Upper lobe of left lung (tissue), 6 donors: ENCODE measurements at regions not wholly inside any gene's neighbourhood (a gene's known extent, or its start where the extent isn't known, plus 50 kb on each side); places are given as distances from the start of the nearest gene placed in this dataset.

ENCODE experiments used
- ATAC-seq, 2 donors: fragments of 200-7000 bp; cut with Tn5 transposase; one replicate each; pipeline ENCODE4 v1.9.1; 2022; ENCODE audit warnings: mild to moderate bottlenecking in 2 of 2, moderate library complexity in 2 of 2; ENCODE audit not compliant: low FRiP score in 2 of 2
- DNase-seq, 2 donors: peaks; one replicate each; pipeline ENCODE4 v3.0.0-alpha.2; 2019 to 2020
- H3K27ac ChIP-seq, 4 donors: fragments of 200-600 bp; sonication (generic); one replicate each; pipeline ENCODE4 v1.5.1; 2016 to 2019
- H3K27me3 ChIP-seq, 4 donors: fragments of 200-600 bp; sonication (generic); one replicate each; pipeline ENCODE4 v1.5.1; 2017 to 2019
- H3K36me3 ChIP-seq, 4 donors: fragments of 200-600 bp; sonication (generic); one replicate each; pipeline ENCODE4 v1.5.1; 2016 to 2019
- H3K4me1 ChIP-seq, 4 donors: fragments of 200-600 bp; sonication (generic); one replicate each; pipeline ENCODE4 v1.5.1; 2018 to 2019
- H3K4me3 ChIP-seq, 4 donors: fragments of 200-600 bp; sonication (generic); one replicate each; pipeline ENCODE4 v1.5.1; 2017 to 2019; ENCODE audit warnings: mild to moderate bottlenecking in 2 of 4, moderate library complexity in 1 of 4
- H3K9me3 ChIP-seq, 4 donors: fragments of 200-600 bp; sonication (generic); one replicate each; pipeline ENCODE4 v1.5.1; 2018 to 2019
- EP300 ChIP-seq, 4 donors: sonication (generic); formaldehyde crosslinking; IDR thresholded peaks; one replicate each; pipeline ENCODE4 v1.5.1; 2017; ENCODE audit warnings: antibody characterized with exemption in 4 of 4, control low read depth in 2 of 4
- POLR2A ChIP-seq, 4 donors: fragments of 450-650 bp; IDR thresholded peaks; one replicate each; pipeline ENCODE4 v1.5.1; 2016 to 2017; ENCODE audit warnings: antibody characterized with exemption in 4 of 4, mild to moderate bottlenecking in 2 of 4
- POLR2AphosphoS5 ChIP-seq, 2 donors: sonication (generic); formaldehyde crosslinking; IDR thresholded peaks; one replicate each; pipeline ENCODE4 v1.5.1; 2017; ENCODE audit warnings: antibody characterized with exemption in 2 of 2
- WGBS, 2 donors: methylation state at CpG; one replicate each; pipeline ENCODE4 v1.1.5; 2017 to 2018; 5-methylcytosine and 5-hydroxymethylcytosine counted together
- TF ChIP-seq, protein P1 (sequence below), 6 experiments: fragments of 450-650 bp in 4 of 6; fragments of 200-600 bp in 2 of 6; sonication (generic) in 2 of 6; IDR thresholded peaks; one replicate each; pipeline ENCODE4 v1.5.1; 2016 to 2019; ENCODE audit warnings: antibody characterized with exemption in 6 of 6
- donor health status: DM: no; HTN: no; CAD: no; lungs with moderate emphysema.
- donor health status: DM: no; HTN: yes; CAD: no; lungs with severe emphysema.

DNA sequence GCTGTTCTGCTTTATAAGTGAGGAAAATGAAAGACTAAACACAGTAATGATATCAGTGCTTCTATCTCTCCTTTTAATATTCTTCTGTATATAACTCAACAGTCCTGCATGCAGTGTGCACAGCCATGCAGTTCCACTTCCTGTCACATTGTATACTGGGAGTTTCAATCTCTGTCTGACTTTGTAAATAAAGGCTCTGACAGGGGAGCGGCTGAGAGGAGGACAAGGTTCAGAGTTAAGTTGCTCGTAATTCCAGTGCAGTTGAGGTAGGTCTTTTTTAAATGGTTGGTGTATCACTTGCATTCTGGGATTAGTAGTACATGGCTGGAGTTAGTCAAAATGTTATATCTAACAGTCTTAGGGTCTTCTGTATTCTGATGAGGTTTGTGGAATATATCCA is 264.5 kb downstream of the OLFM3 start:
- no peaks in the 10 kb centered on the region for H3K27me3 ChIP-seq
- H3K4me3 ChIP-seq = no peak overlapping the region
- TF ChIP-seq EP300 (IDR thresholded peaks at IDR 0.05) = no peak
- TF ChIP-seq POLR2AphosphoS5 (IDR thresholded peaks at IDR 0.05) = no peak
- TF ChIP-seq, protein P1, sequence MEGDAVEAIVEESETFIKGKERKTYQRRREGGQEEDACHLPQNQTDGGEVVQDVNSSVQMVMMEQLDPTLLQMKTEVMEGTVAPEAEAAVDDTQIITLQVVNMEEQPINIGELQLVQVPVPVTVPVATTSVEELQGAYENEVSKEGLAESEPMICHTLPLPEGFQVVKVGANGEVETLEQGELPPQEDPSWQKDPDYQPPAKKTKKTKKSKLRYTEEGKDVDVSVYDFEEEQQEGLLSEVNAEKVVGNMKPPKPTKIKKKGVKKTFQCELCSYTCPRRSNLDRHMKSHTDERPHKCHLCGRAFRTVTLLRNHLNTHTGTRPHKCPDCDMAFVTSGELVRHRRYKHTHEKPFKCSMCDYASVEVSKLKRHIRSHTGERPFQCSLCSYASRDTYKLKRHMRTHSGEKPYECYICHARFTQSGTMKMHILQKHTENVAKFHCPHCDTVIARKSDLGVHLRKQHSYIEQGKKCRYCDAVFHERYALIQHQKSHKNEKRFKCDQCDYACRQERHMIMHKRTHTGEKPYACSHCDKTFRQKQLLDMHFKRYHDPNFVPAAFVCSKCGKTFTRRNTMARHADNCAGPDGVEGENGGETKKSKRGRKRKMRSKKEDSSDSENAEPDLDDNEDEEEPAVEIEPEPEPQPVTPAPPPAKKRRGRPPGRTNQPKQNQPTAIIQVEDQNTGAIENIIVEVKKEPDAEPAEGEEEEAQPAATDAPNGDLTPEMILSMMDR (IDR thresholded peaks at IDR 0.05) = no peak
- TF ChIP-seq POLR2A (IDR thresholded peaks at IDR 0.05) = no peak
- no peak overlapping the region for H3K27ac ChIP-seq
- ATAC-seq (no peak), DNase-seq (no peak)
- H3K9me3 ChIP-seq = no peaks in the 10 kb centered on the region
- 76 to 81% methylated on average over 2 of the region's 2 CpGs for WGBS, 2 donors
- H3K36me3 ChIP-seq = no peaks in the 10 kb centered on the region
- no peaks in the 10 kb centered on the region for H3K4me1 ChIP-seq

DNA sequence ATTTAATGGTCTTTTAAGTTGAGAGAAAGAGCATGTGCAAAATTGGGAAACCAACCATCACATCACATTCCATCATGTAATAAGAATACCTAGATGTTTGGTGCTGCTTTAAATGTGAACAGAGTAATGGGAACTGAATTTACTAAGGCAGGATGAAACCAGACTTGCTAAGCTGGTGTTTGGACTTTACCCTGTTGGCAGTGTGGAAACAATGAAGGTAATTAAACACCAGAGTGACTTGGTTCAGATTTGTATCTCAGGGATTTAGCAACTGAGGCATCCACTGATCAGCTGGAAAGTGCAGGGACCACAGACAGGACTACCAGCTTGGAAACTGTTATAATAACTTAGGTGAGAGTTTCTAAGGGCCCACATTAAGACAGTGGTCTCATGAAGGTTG is 263.4 kb downstream of the OLFM3 start:
- Histone ChIP-seq H3K4me1 (no peaks in the 10 kb centered on the region), H3K9me3 (no peaks in the 10 kb centered on the region), H3K4me3 (no peak overlapping the region), H3K27ac (no peak overlapping the region), H3K36me3 (no peaks in the 10 kb centered on the region), H3K27me3 (no peaks in the 10 kb centered on the region)
- DNase-seq = no peak
- no peak for TF ChIP-seq POLR2A (IDR thresholded peaks at IDR 0.05)
- TF ChIP-seq POLR2AphosphoS5 (IDR thresholded peaks at IDR 0.05) = no peak
- TF ChIP-seq, protein P1 (IDR thresholded peaks at IDR 0.05) = no peak
- TF ChIP-seq EP300 (IDR thresholded peaks at IDR 0.05) = no peak
- ATAC-seq = no peak

DNA sequence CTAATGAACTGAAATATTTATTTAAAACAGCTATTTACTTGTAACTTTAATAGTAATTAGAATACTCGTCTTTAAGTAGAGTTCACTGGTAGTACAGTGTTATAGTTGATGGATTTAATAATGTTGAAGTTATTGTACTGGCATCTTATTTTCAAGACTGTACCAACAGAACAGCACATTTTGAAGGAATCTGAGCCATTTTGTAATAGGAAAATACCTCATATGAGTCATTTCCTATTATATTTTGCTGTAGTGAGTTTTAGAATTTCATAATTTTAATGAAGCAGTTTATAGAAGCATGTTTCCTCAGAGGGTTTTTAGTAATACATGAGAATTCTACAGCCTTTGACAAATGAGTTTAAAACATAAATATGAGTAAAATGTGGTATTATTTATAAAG is 258.3 kb downstream of the OLFM3 start:
- no peaks in the 10 kb centered on the region for H3K4me1 ChIP-seq
- no peak for DNase-seq
- no peaks in the 10 kb centered on the region for H3K27me3 ChIP-seq
- TF ChIP-seq, protein P1 (IDR thresholded peaks at IDR 0.05) = no peak
- no peak for TF ChIP-seq POLR2AphosphoS5 (IDR thresholded peaks at IDR 0.05)
- no peak for TF ChIP-seq POLR2A (IDR thresholded peaks at IDR 0.05)
- TF ChIP-seq EP300 (IDR thresholded peaks at IDR 0.05) = no peak
- 91% methylated on average over 1 of the region's 1 CpG for WGBS, 2 donors
- H3K27ac ChIP-seq = no peak overlapping the region
- no peak overlapping the region for H3K4me3 ChIP-seq
- no peaks in the 10 kb centered on the region for H3K9me3 ChIP-seq
- no peaks in the 10 kb centered on the region for H3K36me3 ChIP-seq
- no peak for ATAC-seq

DNA sequence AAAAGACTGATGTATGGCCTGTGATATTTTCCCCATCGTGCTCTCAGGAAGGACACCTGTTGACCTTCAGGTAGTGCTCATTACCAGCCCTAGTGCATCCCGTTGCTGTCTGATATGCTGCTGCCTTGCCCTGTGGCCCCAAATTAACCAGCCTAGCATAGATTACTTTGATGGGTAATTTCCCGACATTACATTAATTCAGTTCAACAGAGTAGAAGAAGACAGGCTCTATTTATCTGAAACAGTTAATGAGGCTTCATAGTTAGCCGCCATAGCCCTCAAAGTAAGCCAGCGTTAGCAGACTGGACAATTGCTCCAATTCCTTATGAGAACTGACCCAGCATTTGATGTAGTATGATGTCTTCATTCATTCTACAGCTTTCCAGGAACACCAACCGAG is 257.6 kb downstream of the OLFM3 start:
- no peaks in the 10 kb centered on the region for H3K9me3 ChIP-seq
- H3K4me3 ChIP-seq = no peak overlapping the region
- H3K27ac ChIP-seq = no peak overlapping the region
- no peak for TF ChIP-seq POLR2A (IDR thresholded peaks at IDR 0.05)
- no peak for TF ChIP-seq POLR2AphosphoS5 (IDR thresholded peaks at IDR 0.05)
- TF ChIP-seq EP300 (IDR thresholded peaks at IDR 0.05) = no peak
- TF ChIP-seq, protein P1 (IDR thresholded peaks at IDR 0.05) = no peak
- 80 to 92% methylated on average over 6 of the region's 6 CpGs for WGBS, 2 donors
- H3K36me3 ChIP-seq = no peaks in the 10 kb centered on the region
- DNase-seq (no peak), ATAC-seq (no peak)
- no peaks in the 10 kb centered on the region for H3K4me1 ChIP-seq
- no peaks in the 10 kb centered on the region for H3K27me3 ChIP-seq

DNA sequence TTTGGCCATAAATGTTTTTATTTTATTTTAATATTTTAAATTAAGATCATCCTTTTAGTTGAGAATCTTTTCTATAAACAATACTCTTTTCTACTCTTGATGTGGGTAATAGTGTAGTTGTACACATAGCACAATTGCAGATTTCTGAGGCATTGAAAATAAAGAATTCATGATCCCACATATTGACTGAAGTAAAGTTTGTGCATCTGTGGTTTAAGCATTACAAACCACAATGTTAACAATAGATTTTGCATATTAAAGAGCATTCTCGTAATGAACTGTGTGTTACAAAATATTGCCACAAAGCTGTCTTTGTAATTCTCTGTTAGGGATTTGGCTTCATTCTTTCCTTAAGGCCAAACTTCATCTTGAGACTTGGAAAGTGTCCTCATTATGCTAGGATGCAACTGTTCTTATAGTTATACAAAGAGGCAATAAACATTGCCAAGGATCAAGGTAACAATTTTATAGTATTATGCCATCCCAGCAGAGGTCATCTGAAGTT is 256.8 kb downstream of the OLFM3 start:
- 77 to 90% methylated on average over 1 of the region's 1 CpG for WGBS, 2 donors
- ATAC-seq (no peak), DNase-seq (no peak)
- no peaks in the 10 kb centered on the region for H3K27me3 ChIP-seq
- no peaks in the 10 kb centered on the region for H3K36me3 ChIP-seq
- H3K9me3 ChIP-seq = no peaks in the 10 kb centered on the region
- TF ChIP-seq POLR2AphosphoS5 (IDR thresholded peaks at IDR 0.05) (no peak), POLR2A (IDR thresholded peaks at IDR 0.05) (no peak), EP300 (IDR thresholded peaks at IDR 0.05) (no peak)
- TF ChIP-seq, protein P1 (IDR thresholded peaks at IDR 0.05) = no peak
- H3K4me1 ChIP-seq = no peaks in the 10 kb centered on the region
- H3K4me3 ChIP-seq = no peak overlapping the region
- no peak overlapping the region for H3K27ac ChIP-seq
